WTC11 (cell line): ENCODE measurements at regions not wholly inside any gene's neighbourhood (a gene's known extent, or its start where the extent isn't known, plus 50 kb on each side); places are given as distances from the start of the nearest gene placed in this dataset.

Source experiments
- ATAC-seq: fragments of 200-7000 bp; cut with Tn5 transposase; 2 replicates; pipeline ENCODE4 v1.10.0; 2021; ENCODE audit warnings: mild to moderate bottlenecking, moderate library complexity
- CTCF ChIA-PET: fragments of 300-600 bp; sonication (Branson Sonifier 250); formaldehyde crosslinking; loops from one replicate; lab custom pipeline; 2021; ENCODE audit warnings: antibody characterized with exemption; lab: Charles Lee
- POLR2A ChIA-PET: fragments of 350-600 bp; sonication (Branson Sonifier 250); formaldehyde crosslinking; loops from one replicate; lab custom pipeline; 2021; ENCODE audit warnings: antibody characterized with exemption; lab: Charles Lee
- DNase-seq: peaks from one replicate; pipeline ENCODE4 v3.0.0; 2021; ENCODE audit warnings: low spot score
- H3K27ac Mint-ChIP-seq: 2 replicates; pipeline ENCODE4 v1.8.0; 2021; ENCODE audit warnings: mixed read lengths
- H3K27me3 Mint-ChIP-seq: 2 replicates; pipeline ENCODE4 v1.8.0; 2021; ENCODE audit warnings: low read depth, mild to moderate bottlenecking, moderate library complexity, mixed read lengths
- H3K36me3 Mint-ChIP-seq: 2 replicates; pipeline ENCODE4 v1.8.0; 2021; ENCODE audit warnings: mixed read lengths
- H3K4me1 Mint-ChIP-seq: 2 replicates; pipeline ENCODE4 v1.8.0; 2022; ENCODE audit warnings: mixed read lengths
- H3K4me3 Mint-ChIP-seq: 2 replicates; pipeline ENCODE4 v1.8.0; 2021; ENCODE audit warnings: mild to moderate bottlenecking, moderate library complexity, mixed read lengths
- H3K9me3 Mint-ChIP-seq: 2 replicates; pipeline ENCODE4 v1.8.0; 2021; ENCODE audit warnings: mixed read lengths
- AR ChIP-seq: fragments of 250-450 bp; sonication (Bioruptor Pico); IDR thresholded peaks from 2 replicates; pipeline ENCODE4 v1.9.0; 2021; ENCODE audit warnings: mild to moderate bottlenecking
- ATF3 ChIP-seq: sonication (generic); formaldehyde crosslinking; conservative IDR thresholded peaks from 2 replicates; pipeline ENCODE4 v1.8.1; 2022; ENCODE audit warnings: mild to moderate bottlenecking, missing genetic modification reagents
- ATF6 ChIP-seq: sonication (generic); formaldehyde crosslinking; IDR thresholded peaks from 2 replicates; pipeline ENCODE4 v1.8.1; 2023; ENCODE audit warnings: mild to moderate bottlenecking, missing genetic modification reagents
- CBFB ChIP-seq: sonication (generic); formaldehyde crosslinking; IDR thresholded peaks from 2 replicates; pipeline ENCODE4 v1.8.1; 2022; ENCODE audit warnings: mild to moderate bottlenecking, low read depth, missing genetic modification reagents
- FOXJ3 ChIP-seq: sonication (generic); formaldehyde crosslinking; IDR thresholded peaks from 2 replicates; pipeline ENCODE4 v1.9.0; 2021; ENCODE audit warnings: missing genetic modification reagents, mild to moderate bottlenecking, borderline replicate concordance
- FOXK1 ChIP-seq: sonication (generic); formaldehyde crosslinking; IDR thresholded peaks from 2 replicates; pipeline ENCODE4 v1.8.0; 2022; ENCODE audit warnings: mild to moderate bottlenecking, moderate library complexity, missing genetic modification reagents
- GRHL2 ChIP-seq: fragments of 250-450 bp; sonication (Bioruptor Pico); IDR thresholded peaks from 2 replicates; pipeline ENCODE4 v1.8.0; 2022; ENCODE audit warnings: mild to moderate bottlenecking, moderate library complexity; ENCODE audit not compliant: insufficient replicate concordance, severe bottlenecking
- MLX ChIP-seq: sonication (generic); formaldehyde crosslinking; IDR thresholded peaks from 2 replicates; pipeline ENCODE4 v1.8.1; 2023; ENCODE audit warnings: mild to moderate bottlenecking, missing genetic modification reagents, moderate library complexity
- NFYB ChIP-seq: sonication (generic); formaldehyde crosslinking; conservative IDR thresholded peaks from 2 replicates; pipeline ENCODE4 v1.8.0; 2022; ENCODE audit warnings: low read depth, missing genetic modification reagents
- NR1H2 ChIP-seq: sonication (generic); formaldehyde crosslinking; IDR thresholded peaks from 2 replicates; pipeline ENCODE4 v1.9.0; 2021; ENCODE audit warnings: mild to moderate bottlenecking, moderate library complexity, missing genetic modification reagents
- RELA ChIP-seq: sonication (generic); formaldehyde crosslinking; IDR thresholded peaks from 2 replicates; pipeline ENCODE4 v1.8.1; 2022; ENCODE audit warnings: missing genetic modification reagents, mild to moderate bottlenecking, borderline replicate concordance
- SMAD3 ChIP-seq: sonication (generic); formaldehyde crosslinking; IDR thresholded peaks from 2 replicates; pipeline ENCODE4 v1.8.0; 2022; ENCODE audit warnings: missing genetic modification reagents, mild to moderate bottlenecking, borderline replicate concordance
- ZBTB21 ChIP-seq: sonication (generic); formaldehyde crosslinking; IDR thresholded peaks from 2 replicates; pipeline ENCODE4 v1.8.1; 2023; ENCODE audit warnings: mild to moderate bottlenecking, missing genetic modification reagents, borderline replicate concordance
- ZNF121 ChIP-seq: sonication (generic); formaldehyde crosslinking; IDR thresholded peaks from 2 replicates; pipeline ENCODE4 v1.8.0; 2023; ENCODE audit warnings: missing genetic modification reagents
- ZNF232 ChIP-seq: sonication (generic); formaldehyde crosslinking; IDR thresholded peaks from 2 replicates; pipeline ENCODE4 v1.8.0; 2022; ENCODE audit warnings: mild to moderate bottlenecking, missing genetic modification reagents
- ZNF416 ChIP-seq: fragments of 250-450 bp; sonication (Bioruptor Pico); IDR thresholded peaks from 2 replicates; pipeline ENCODE4 v1.9.0; 2021; ENCODE audit warnings: mild to moderate bottlenecking, inconsistent platforms
- TF ChIP-seq, protein P1 (sequence below): sonication (generic); formaldehyde crosslinking; IDR thresholded peaks from 2 replicates; pipeline ENCODE4 v1.8.0; 2022; ENCODE audit warnings: mild to moderate bottlenecking, missing genetic modification reagents
- TF ChIP-seq, protein P2 (sequence below): sonication (generic); formaldehyde crosslinking; IDR thresholded peaks from 2 replicates; pipeline ENCODE4 v1.8.1; 2023; ENCODE audit warnings: mild to moderate bottlenecking, missing genetic modification reagents, borderline replicate concordance
- TF ChIP-seq, protein P3 (sequence below): sonication (generic); formaldehyde crosslinking; IDR thresholded peaks from 2 replicates; pipeline ENCODE4 v1.8.0; 2022; ENCODE audit warnings: missing genetic modification reagents

DNA sequence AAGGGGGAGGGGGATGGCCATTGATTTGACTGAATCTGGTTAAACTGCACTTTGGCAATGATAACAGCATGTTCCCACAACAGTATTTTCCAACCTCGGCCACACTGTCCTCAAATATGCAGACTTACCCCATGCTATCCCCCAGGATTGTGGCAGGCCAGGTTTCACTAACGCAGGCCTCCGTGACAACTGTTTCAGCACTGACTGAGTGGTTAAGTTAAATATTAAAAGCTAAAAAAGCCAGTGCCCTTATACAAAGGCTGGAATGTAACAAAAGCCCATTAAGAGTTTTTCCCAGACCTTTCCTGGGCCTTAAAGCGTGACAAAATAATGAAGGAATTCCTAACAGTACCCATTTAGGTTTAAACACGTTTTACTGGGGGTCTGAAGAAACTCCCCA is 202.9 kb downstream of the USP25 start:
- Mint-ChIP-seq H3K9me3 (no peaks in the 10 kb centered on the region), H3K27me3 (no peaks in the 10 kb centered on the region), H3K27ac (no peak overlapping the region), H3K4me1 (no peaks in the 10 kb centered on the region), H3K36me3 (no peaks in the 10 kb centered on the region), H3K4me3 (no peak overlapping the region)
- ChIA-PET POLR2A (no interaction called here), CTCF (no interaction called here)
- DNase-seq: no peak
- TF ChIP-seq FOXK1: no peak
- TF ChIP-seq ATF3 (CRISPR knock-in tag): no peak
- no peak for TF ChIP-seq AR (CRISPR knock-in tag)
- TF ChIP-seq FOXJ3 (CRISPR knock-in tag): no peak
- no peak for TF ChIP-seq CBFB
- TF ChIP-seq, protein P1, sequence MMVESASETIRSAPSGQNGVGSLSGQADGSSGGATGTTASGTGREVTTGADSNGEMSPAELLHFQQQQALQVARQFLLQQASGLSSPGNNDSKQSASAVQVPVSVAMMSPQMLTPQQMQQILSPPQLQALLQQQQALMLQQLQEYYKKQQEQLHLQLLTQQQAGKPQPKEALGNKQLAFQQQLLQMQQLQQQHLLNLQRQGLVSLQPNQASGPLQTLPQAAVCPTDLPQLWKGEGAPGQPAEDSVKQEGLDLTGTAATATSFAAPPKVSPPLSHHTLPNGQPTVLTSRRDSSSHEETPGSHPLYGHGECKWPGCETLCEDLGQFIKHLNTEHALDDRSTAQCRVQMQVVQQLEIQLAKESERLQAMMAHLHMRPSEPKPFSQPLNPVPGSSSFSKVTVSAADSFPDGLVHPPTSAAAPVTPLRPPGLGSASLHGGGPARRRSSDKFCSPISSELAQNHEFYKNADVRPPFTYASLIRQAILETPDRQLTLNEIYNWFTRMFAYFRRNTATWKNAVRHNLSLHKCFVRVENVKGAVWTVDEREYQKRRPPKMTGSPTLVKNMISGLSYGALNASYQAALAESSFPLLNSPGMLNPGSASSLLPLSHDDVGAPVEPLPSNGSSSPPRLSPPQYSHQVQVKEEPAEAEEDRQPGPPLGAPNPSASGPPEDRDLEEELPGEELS (CRISPR knock-in tag): no peak
- TF ChIP-seq, protein P2, sequence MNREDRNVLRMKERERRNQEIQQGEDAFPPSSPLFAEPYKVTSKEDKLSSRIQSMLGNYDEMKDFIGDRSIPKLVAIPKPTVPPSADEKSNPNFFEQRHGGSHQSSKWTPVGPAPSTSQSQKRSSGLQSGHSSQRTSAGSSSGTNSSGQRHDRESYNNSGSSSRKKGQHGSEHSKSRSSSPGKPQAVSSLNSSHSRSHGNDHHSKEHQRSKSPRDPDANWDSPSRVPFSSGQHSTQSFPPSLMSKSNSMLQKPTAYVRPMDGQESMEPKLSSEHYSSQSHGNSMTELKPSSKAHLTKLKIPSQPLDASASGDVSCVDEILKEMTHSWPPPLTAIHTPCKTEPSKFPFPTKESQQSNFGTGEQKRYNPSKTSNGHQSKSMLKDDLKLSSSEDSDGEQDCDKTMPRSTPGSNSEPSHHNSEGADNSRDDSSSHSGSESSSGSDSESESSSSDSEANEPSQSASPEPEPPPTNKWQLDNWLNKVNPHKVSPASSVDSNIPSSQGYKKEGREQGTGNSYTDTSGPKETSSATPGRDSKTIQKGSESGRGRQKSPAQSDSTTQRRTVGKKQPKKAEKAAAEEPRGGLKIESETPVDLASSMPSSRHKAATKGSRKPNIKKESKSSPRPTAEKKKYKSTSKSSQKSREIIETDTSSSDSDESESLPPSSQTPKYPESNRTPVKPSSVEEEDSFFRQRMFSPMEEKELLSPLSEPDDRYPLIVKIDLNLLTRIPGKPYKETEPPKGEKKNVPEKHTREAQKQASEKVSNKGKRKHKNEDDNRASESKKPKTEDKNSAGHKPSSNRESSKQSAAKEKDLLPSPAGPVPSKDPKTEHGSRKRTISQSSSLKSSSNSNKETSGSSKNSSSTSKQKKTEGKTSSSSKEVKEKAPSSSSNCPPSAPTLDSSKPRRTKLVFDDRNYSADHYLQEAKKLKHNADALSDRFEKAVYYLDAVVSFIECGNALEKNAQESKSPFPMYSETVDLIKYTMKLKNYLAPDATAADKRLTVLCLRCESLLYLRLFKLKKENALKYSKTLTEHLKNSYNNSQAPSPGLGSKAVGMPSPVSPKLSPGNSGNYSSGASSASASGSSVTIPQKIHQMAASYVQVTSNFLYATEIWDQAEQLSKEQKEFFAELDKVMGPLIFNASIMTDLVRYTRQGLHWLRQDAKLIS (CRISPR knock-in tag): no peak
- no peak for TF ChIP-seq MLX (CRISPR knock-in tag)
- TF ChIP-seq ZNF416 (CRISPR knock-in tag): no peak
- no peak for TF ChIP-seq RELA (CRISPR knock-in tag)
- no peak for TF ChIP-seq ZNF121 (CRISPR knock-in tag)
- TF ChIP-seq GRHL2 (CRISPR knock-in tag): no peak
- no peak for TF ChIP-seq ATF6 (CRISPR knock-in tag)
- TF ChIP-seq ZBTB21 (CRISPR knock-in tag): no peak
- no peak for TF ChIP-seq NFYB (CRISPR knock-in tag)
- TF ChIP-seq, protein P3, sequence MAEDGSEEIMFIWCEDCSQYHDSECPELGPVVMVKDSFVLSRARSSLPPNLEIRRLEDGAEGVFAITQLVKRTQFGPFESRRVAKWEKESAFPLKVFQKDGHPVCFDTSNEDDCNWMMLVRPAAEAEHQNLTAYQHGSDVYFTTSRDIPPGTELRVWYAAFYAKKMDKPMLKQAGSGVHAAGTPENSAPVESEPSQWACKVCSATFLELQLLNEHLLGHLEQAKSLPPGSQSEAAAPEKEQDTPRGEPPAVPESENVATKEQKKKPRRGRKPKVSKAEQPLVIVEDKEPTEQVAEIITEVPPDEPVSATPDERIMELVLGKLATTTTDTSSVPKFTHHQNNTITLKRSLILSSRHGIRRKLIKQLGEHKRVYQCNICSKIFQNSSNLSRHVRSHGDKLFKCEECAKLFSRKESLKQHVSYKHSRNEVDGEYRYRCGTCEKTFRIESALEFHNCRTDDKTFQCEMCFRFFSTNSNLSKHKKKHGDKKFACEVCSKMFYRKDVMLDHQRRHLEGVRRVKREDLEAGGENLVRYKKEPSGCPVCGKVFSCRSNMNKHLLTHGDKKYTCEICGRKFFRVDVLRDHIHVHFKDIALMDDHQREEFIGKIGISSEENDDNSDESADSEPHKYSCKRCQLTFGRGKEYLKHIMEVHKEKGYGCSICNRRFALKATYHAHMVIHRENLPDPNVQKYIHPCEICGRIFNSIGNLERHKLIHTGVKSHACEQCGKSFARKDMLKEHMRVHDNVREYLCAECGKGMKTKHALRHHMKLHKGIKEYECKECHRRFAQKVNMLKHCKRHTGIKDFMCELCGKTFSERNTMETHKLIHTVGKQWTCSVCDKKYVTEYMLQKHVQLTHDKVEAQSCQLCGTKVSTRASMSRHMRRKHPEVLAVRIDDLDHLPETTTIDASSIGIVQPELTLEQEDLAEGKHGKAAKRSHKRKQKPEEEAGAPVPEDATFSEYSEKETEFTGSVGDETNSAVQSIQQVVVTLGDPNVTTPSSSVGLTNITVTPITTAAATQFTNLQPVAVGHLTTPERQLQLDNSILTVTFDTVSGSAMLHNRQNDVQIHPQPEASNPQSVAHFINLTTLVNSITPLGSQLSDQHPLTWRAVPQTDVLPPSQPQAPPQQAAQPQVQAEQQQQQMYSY (CRISPR knock-in tag): no peak
- no peak for TF ChIP-seq ZNF232 (CRISPR knock-in tag)
- no peak for TF ChIP-seq NR1H2 (CRISPR knock-in tag)
- no peak for TF ChIP-seq SMAD3 (CRISPR knock-in tag)
- TF ChIP-seq, all 79 proteins: peak for 0
- ATAC-seq: no peak
